ENCODE measurements at regions not wholly inside any gene's neighbourhood (a gene's known extent, or its start where the extent isn't known, plus 50 kb on each side); places are given as distances from the start of the nearest gene placed in this dataset.
"Not testable (repeated sequence)": the region's sequence is repeated elsewhere in the genome, so short reads cannot be mapped to it uniquely, and the experiment has no call there.

DNA sequence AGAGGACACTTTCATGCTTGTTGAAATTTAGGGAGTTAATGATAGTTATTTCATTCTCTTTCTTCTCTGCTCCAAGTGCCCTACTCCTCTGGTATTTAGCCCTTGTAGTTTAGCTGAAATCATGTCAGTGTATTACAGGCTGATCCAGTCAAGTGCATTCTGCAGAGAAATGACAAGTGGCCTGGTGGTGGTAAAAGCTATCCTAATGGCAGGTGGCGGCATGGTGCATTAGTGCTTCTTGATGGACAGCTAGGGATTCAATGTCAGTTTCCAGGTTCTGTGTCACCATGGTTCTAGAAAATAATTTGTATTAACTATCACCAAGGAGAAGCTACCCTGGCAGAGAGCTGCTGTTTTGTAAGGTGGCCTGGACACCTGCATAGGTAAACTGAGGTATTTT is 90.0 kb upstream of the BNIP2 start:
- no peak for DNase-seq

DNA sequence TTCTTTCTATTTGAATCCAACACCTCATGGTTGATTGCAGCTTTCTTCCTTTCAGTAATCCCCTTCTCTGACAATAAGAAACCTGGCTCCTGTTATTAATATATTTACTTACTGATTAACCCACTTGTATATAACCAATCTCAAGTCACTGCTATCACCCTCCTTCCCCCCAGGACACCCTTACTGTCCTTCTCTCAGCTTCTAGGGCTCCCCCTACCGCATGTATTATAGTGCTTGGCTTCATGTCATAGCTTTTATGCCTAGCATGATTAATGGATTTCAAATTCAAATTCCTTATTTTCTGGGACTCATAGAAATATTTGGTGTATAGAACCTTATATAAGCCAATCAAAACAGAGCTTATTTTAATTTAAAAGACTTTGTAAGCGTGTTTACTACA is 75.7 kb upstream of the BNIP2 start:
- DNase-seq, result no peak

DNA sequence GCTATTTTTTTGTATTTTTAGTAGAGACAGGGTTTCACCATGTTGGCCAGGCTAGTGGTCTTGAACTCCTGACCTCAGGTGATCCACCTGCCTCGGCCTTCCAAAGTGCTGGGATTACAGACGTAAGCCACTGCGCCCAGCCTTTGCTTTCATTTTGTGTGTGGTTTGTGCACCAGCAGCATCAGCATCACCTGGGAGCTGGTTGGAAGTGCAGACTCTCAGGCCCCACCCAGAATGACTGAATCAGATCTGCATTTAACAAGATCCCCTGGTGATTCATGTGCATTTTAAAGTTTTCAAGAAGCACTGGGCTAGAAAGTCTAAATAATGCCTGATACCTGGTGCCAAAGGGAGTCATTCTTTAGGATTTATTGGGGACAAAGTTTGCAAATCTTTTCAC is 73.4 kb upstream of the BNIP2 start:
- DNase-seq, result no peak

DNA sequence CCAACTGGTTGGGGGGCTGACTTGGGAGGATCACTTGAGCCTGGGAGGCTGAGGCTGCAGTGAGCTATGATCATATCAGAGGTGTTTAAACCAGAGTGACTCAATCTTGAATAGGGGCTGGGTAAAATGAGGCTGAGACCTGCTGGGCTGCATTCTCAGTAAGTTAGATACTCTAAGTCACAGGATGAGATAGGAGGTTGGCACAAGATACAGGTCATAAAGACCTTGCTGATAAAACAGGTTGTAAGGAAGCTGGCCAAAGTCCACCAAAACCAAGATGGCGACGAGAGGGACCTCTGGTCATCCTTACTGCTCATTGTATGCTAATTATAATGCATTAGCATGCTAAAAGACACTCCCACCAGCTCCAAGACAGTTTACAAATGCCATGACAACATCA is 71.1 kb upstream of the BNIP2 start:
- not testable (repeated sequence) for DNase-seq

DNA sequence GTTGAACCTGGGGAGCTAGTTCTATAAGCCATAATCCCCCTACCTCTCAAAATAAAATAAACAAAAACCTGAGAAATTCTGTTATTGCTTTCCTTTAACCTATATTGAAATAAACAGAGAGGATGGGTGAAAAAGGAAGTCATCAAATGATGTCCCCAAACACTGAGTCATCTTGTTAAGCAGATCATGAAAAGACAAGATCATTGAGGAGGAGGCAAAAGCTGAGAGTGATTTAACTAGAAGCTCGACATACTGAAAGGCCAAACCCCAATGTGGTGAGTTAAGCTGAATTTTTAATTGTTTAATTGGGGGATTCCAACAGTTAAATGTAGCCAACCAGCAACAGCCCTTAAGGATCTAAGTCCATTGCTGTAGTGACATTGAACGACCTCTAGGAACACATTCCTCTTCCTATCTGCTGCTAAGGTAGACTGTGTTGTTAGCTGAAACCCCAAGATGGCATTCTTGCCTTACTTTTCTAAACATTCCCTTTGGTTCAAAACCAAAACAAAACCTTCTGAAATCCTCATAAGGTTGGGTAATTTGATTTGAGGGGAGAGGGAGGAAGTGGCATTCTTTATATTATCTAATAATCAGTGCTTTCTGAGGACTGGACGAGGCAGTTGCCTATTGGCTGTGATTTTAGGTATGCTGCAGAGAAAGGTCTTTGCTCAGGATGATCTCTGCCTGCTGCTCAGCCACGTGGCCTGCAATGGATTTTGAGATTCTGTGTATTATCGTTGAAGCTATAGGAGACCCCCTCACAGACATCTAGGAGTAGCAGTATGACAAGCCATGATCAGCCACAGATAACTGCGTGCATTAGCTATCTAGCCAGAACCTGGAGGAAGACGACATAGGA is 62.7 kb upstream of the BNIP2 start:
- DNase-seq, result no peak

DNA sequence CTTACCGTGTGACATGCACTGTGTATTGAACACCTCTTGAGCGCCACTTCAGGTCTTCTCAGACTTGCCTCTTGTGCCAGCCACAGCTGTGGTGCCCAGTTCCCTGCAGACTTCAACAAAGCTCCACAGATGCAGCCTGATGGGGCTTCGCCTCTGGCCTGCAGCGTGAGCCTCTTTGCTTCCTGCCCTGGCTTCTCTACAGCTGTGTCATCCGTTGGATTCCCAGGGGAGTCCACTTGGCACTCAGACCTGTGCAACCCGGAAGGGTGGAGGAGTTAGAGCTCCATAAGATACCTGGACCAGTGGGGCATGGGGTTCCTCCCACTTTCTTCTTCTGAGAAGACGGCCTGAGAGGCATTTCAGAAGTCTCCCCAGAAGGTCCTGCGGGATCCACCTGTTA is 57.7 kb upstream of the BNIP2 start:
- DNase-seq, result no peak

DNA sequence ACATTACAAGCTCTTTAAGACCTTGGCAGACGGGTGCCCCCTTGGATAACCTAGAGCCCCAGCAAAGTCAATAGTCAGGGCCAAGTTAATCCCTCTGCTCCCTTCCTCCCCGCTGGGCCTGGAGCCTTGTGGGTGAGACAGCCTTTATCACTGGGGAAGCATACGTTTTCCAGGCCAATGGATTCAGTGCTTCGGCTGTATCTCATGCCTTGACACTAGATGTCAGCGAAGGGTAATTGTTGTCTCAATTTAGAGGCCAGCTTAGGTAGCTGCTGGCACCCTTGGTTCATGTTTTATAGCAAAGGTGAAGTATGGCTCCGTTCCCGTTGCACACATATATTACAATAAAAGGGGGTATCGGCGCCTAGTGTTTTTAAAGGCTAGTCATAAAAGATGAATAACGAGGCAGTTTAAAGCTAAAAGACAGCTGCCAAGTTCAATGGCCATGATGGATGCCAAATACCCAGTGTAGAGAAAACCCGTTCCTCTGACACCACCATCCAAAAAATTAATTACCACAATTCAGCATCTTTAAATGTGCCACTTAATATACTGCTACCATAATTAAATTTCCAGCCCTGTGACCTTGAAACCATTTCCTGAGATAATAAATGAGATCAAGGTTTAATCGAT is 52.3 kb upstream of the BNIP2 start:
- DNase-seq, result no peak

DNA sequence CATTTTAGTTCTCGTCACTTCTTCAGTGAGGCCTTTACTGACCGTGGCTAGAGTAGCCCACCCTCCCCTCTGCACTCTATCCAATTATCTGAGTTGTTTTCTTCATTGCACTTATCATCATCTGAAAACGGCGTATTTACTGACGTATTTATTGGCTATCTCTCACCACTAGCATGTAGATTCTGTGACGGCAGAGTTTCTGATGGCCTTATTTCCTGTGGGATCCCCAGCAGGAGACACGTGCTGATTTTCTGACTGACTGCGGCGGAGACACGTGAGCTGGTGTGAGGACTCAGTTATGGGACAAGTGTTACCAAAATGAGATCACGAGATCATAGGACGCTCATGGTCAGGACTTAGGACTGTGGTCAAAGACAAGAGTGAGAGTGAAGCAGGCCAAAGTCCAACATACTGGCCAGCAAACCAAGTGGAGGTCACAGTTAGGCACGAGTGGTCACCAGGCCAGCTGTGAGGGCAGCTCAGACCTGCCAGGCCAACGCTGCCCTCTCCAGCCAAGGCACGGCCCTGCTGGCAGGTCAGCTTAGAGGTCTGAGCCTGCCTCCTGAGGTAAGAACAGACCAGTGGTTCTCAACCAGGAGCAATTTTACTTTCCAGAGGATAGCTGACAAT is 50.6 kb upstream of the BNIP2 start:
- no peak for DNase-seq

Measured in CD4-positive, alpha-beta T cell treated with Interferon gamma for 1 hour (primary cell).